ENCODE measurements at regions not wholly inside any gene's neighbourhood (a gene's known extent, or its start where the extent isn't known, plus 50 kb on each side); places are given as distances from the start of the nearest gene placed in this dataset.
"Not testable (repeated sequence)": the region's sequence is repeated elsewhere in the genome, so short reads cannot be mapped to it uniquely, and the experiment has no call there.

- no peaks in the 10 kb centered on the region for H3K27me3 ChIP-seq
- H3K9me3 ChIP-seq: no peaks in the 10 kb centered on the region
- no peaks in the 10 kb centered on the region for H3K4me1 ChIP-seq
- WGBS (ENCODE audit: insufficient coverage, low coverage, low lambda C conversion rate, missing lambda C conversion rate): 58% methylated on average over 5 of the region's 11 CpGs
- ATAC-seq (peak in 2 of 4 donors; percentile 14 to 54), DNase-seq (peak in 2 of 3 donors; percentile 31 to 35)
- no peak for TF ChIP-seq POLR2A (IDR thresholded peaks at IDR 0.05)
- TF ChIP-seq CTCF (IDR thresholded peaks at IDR 0.05): no peak
- H3K27ac ChIP-seq: no peak overlapping the region
- intact Hi-C loops (cut with DNase I): loop anchor here in 1 of 2 donors (10.0 kb wide), 1 partner anchor 157 kb away; no protein-coding TSS in a partner anchor
- no peaks in the 10 kb centered on the region for H3K36me3 ChIP-seq
- H3K4me3 ChIP-seq: no peak overlapping the region
Observed at GRCh38 chr2:128602038-128602698, 283.5 kb upstream of the HS6ST1 start.

- Histone ChIP-seq H3K27ac (no peak overlapping the region), H3K4me1 (no peaks in the 10 kb centered on the region), H3K9me3 (no peaks in the 10 kb centered on the region), H3K27me3 (no peaks in the 10 kb centered on the region), H3K4me3 (no peak overlapping the region), H3K36me3 (no peaks in the 10 kb centered on the region)
- DNase-seq: peak in 2 of 3 donors; percentile 33 to 44
- no peak for TF ChIP-seq POLR2A (IDR thresholded peaks at IDR 0.05)
- no peak for TF ChIP-seq CTCF (IDR thresholded peaks at IDR 0.05)
- 94% methylated on average over 3 of the region's 14 CpGs for WGBS (ENCODE audit: insufficient coverage, low coverage, low lambda C conversion rate, missing lambda C conversion rate)
- no peak for ATAC-seq
- intact Hi-C loops (cut with DNase I): loop anchor here in 1 of 2 donors (10.0 kb wide), 1 partner anchor 158 kb away; no protein-coding TSS in a partner anchor
Observed at GRCh38 chr2:128602699-128603101, 284.0 kb upstream of the HS6ST1 start.

- H3K9me3 ChIP-seq: no peaks in the 10 kb centered on the region
- WGBS (ENCODE audit: insufficient coverage, low coverage, low lambda C conversion rate, missing lambda C conversion rate): 77% methylated on average over 6 of the region's 14 CpGs
- ATAC-seq (peak; percentile 42 to 74 (median 56)), DNase-seq (peak in 2 of 3 donors; percentile 42 to 46)
- H3K36me3 ChIP-seq: no peaks in the 10 kb centered on the region
- TF ChIP-seq CTCF (IDR thresholded peaks at IDR 0.05) (no peak), POLR2A (IDR thresholded peaks at IDR 0.05) (no peak)
- H3K4me1 ChIP-seq: no peaks in the 10 kb centered on the region
- intact Hi-C loops (cut with DNase I): loop anchor here in 1 of 2 donors (10.0 kb wide), 1 partner anchor 159 kb away; no protein-coding TSS in a partner anchor
- no peak overlapping the region for H3K4me3 ChIP-seq
- H3K27ac ChIP-seq: no peak overlapping the region
- no peaks in the 10 kb centered on the region for H3K27me3 ChIP-seq
Observed at GRCh38 chr2:128603411-128603924, 284.8 kb upstream of the HS6ST1 start.

GRCh38 chr2:128604045-128604444 is 285.4 kb upstream of the HS6ST1 start:
- peak in 2 of 3 donors; percentile 28 to 31 for DNase-seq
- WGBS (ENCODE audit: insufficient coverage, low coverage, low lambda C conversion rate, missing lambda C conversion rate): 50% methylated on average over 1 of the region's 2 CpGs
- intact Hi-C loops (cut with DNase I): loop anchor here in 1 of 2 donors (10.0 kb wide), 1 partner anchor 159 kb away; no protein-coding TSS in a partner anchor

GRCh38 chr2:128604581-128604980 is 285.9 kb upstream of the HS6ST1 start:
- not testable (repeated sequence) for H3K4me3 ChIP-seq, H3K36me3 ChIP-seq, H3K4me1 ChIP-seq, H3K27ac ChIP-seq, ATAC-seq, H3K27me3 ChIP-seq, H3K9me3 ChIP-seq
- peak in 2 of 3 donors; percentile 7 to 11 for DNase-seq
- intact Hi-C loops (cut with DNase I): loop anchor here in 1 of 2 donors (10.0 kb wide), 1 partner anchor 160 kb away; no protein-coding TSS in a partner anchor
- 85% methylated on average over 12 of the region's 12 CpGs for WGBS (ENCODE audit: insufficient coverage, low coverage, low lambda C conversion rate, missing lambda C conversion rate)

More at GRCh38 chr2:128604045-128604444, 285.4 kb upstream of the HS6ST1 start:
- H3K9me3 ChIP-seq: no peaks in the 10 kb centered on the region
- no peak for ATAC-seq
- no peaks in the 10 kb centered on the region for H3K4me1 ChIP-seq
- no peaks in the 10 kb centered on the region for H3K36me3 ChIP-seq
- TF ChIP-seq POLR2A (IDR thresholded peaks at IDR 0.05) (no peak), CTCF (IDR thresholded peaks at IDR 0.05) (no peak)
- H3K27me3 ChIP-seq: no peaks in the 10 kb centered on the region
- H3K4me3 ChIP-seq: no peak overlapping the region
- no peak overlapping the region for H3K27ac ChIP-seq

All from right lobe of liver (tissue), 6 donors.